Gastrocnemius medialis (tissue), 4 donors: ENCODE measurements at regions not wholly inside any gene's neighbourhood (a gene's known extent, or its start where the extent isn't known, plus 50 kb on each side); places are given as distances from the start of the nearest gene placed in this dataset.

ENCODE experiments used
- POLR2A ChIP-seq, 2 donors: fragments of 450-650 bp; IDR thresholded peaks; one replicate each; pipeline ENCODE4 v1.6.1; 2017; ENCODE audit warnings: antibody characterized with exemption in 2 of 2, mild to moderate bottlenecking in 2 of 2, moderate library complexity in 2 of 2
- TF ChIP-seq, protein P1 (sequence below), 5 experiments: fragments of 450-650 bp in 3 of 5; fragments of 200-600 bp in 2 of 5; sonication (generic) in 2 of 5; IDR thresholded peaks in 4 of 5; conservative IDR thresholded peaks in 1 of 5; 1 replicate in 4 of 5; 2 replicates in 1 of 5; pipeline ENCODE4 v1.5.1; 2016 to 2019; ENCODE audit warnings: antibody characterized with exemption in 5 of 5, mild to moderate bottlenecking in 3 of 5, moderate library complexity in 3 of 5

DNA sequence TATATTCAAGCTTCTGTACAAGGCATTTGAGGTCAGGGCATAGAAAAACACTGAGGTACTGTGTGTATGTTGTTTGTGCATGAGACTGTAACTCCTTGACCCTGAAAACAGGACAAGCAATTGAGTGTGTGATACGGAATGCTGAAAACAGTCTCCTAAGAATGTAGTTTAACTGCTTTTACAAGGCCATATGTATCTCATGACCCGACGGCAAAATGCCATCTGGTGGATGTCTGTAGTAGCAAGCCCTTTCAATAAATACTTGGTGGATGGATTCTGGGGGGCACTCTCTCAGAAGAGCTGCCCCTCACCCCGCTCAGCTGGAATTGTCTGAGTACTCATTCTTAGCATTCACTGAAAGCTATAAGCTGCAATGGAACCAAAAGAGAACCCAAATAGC lies 69.3 kb upstream of the EYS start:
- TF ChIP-seq, protein P1, sequence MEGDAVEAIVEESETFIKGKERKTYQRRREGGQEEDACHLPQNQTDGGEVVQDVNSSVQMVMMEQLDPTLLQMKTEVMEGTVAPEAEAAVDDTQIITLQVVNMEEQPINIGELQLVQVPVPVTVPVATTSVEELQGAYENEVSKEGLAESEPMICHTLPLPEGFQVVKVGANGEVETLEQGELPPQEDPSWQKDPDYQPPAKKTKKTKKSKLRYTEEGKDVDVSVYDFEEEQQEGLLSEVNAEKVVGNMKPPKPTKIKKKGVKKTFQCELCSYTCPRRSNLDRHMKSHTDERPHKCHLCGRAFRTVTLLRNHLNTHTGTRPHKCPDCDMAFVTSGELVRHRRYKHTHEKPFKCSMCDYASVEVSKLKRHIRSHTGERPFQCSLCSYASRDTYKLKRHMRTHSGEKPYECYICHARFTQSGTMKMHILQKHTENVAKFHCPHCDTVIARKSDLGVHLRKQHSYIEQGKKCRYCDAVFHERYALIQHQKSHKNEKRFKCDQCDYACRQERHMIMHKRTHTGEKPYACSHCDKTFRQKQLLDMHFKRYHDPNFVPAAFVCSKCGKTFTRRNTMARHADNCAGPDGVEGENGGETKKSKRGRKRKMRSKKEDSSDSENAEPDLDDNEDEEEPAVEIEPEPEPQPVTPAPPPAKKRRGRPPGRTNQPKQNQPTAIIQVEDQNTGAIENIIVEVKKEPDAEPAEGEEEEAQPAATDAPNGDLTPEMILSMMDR (IDR thresholded peaks at IDR 0.05 in 4 of 5, conservative IDR thresholded peaks at IDR 0.05 in 1 of 5) = no peak
- TF ChIP-seq POLR2A (IDR thresholded peaks at IDR 0.05) = no peak
